Psoas muscle (tissue), 7 donors: ENCODE measurements at regions not wholly inside any gene's neighbourhood (a gene's known extent, or its start where the extent isn't known, plus 50 kb on each side); places are given as distances from the start of the nearest gene placed in this dataset.

Experiments
- ATAC-seq, 4 donors: fragments of 200-7000 bp; cut with Tn5 transposase; one replicate each; pipeline ENCODE4 v1.9.1; 2020; ENCODE audit warnings: moderate library complexity in 3 of 4, mild to moderate bottlenecking in 2 of 4
- DNase-seq, 2 donors: peaks; one replicate each; pipeline ENCODE4 v3.0.0-alpha.2; 2020
- H3K27ac ChIP-seq: fragments of 200-600 bp; one replicate; pipeline ENCODE4 v1.8.0; 2022
- H3K27me3 ChIP-seq, 3 donors: fragments of 200-600 bp in 1 of 3; one replicate each; pipeline versions ENCODE4 v1.6.1 to v1.8.0; 2013 to 2022; ENCODE audit warnings: low read length in 2 of 3, mild to moderate bottlenecking in 2 of 3, moderate library complexity in 1 of 3; ENCODE audit not compliant: insufficient read depth in 3 of 3
- H3K36me3 ChIP-seq, 2 donors: fragments of 200-600 bp in 1 of 2; one replicate each; pipeline versions ENCODE4 v1.6.1 to v1.8.0; 2013 to 2022; ENCODE audit warnings: low read depth in 1 of 2, mild to moderate bottlenecking in 1 of 2, moderate library complexity in 1 of 2; ENCODE audit not compliant: insufficient read depth in 1 of 2
- H3K4me1 ChIP-seq: fragments of 200-600 bp; one replicate; pipeline ENCODE4 v1.8.0; 2022
- H3K4me3 ChIP-seq: fragments of 200-600 bp; one replicate; pipeline ENCODE4 v1.8.0; 2022; ENCODE audit warnings: mild to moderate bottlenecking
- H3K9me3 ChIP-seq: fragments of 200-600 bp; one replicate; pipeline ENCODE4 v1.8.0; 2022
- CTCF ChIP-seq: fragments of 200-600 bp; IDR thresholded peaks from one replicate; pipeline ENCODE4 v1.8.0; 2022; ENCODE audit warnings: antibody characterized with exemption
- WGBS, 3 donors: extraction: QIAGEN DNeasy Blood & Tissue Kit; methylation state at CpG; one replicate each; pipeline versions ENCODE4 v1.1.6 to v1.1.7; 2013; 5-methylcytosine and 5-hydroxymethylcytosine counted together
- intact Hi-C, 2 donors: fragments of 100-400 bp; cut with DNase I; formaldehyde crosslinking; loops; one replicate each; pipeline versions ENCODE4 v1.11.0 to v1.14.2; 2022
- donor health status: healthy with polysubstance abuse.
- donor health status: DM: no; HTN: no; CAD: no; lungs with moderate emphysema.
- donor health status: Bipolar disorder and iron deficiency.
- donor health status: healthy.
- donor health status: DM: yes; HTN: yes; CAD: no.
- donor health status: DM: no; HTN: no; CAD: no.
- donor health status: DM: yes; HTN: yes; CAD: no.

- ATAC-seq, result no peak
- 32 to 40% (median 38%) methylated on average over 4 of the region's 4 CpGs for WGBS, 3 donors
- no peak for DNase-seq
- no peaks in the 10 kb centered on the region for H3K4me1 ChIP-seq
- no peaks in the 10 kb centered on the region for H3K36me3 ChIP-seq
- no peak overlapping the region for H3K27ac ChIP-seq
- H3K4me3 ChIP-seq, result no peak overlapping the region
- H3K9me3 ChIP-seq, result no peaks in the 10 kb centered on the region
- H3K27me3 ChIP-seq, result peaks cover 0 to 6% (median 0%) of the 10 kb centered on the region in 3 donors
- TF ChIP-seq CTCF, result no peak
- intact Hi-C loops, result no loop called here
These were observed 51.7 kb upstream of the TBX5 start for GRCh38 chr12:114457620-114458019.
